SK-MEL-5 (cell line): ENCODE measurements at regions not wholly inside any gene's neighbourhood (a gene's known extent, or its start where the extent isn't known, plus 50 kb on each side); places are given as distances from the start of the nearest gene placed in this dataset.
"Not testable (repeated sequence)": the region's sequence is repeated elsewhere in the genome, so short reads cannot be mapped to it uniquely, and the experiment has no call there.

Experiments
- DNase-seq: peaks from one replicate; pipeline ENCODE4 v3.0.0-alpha.2; 2016; ENCODE audit warnings: low read depth, low spot score
- in situ Hi-C: cut with HindIII; loops from 2 replicates; pipeline ENCODE4 v1.10.0; 2016; ENCODE audit warnings: low sequenced_read_pairs, high pct_unique_total_duplicates, low pct_unique_long_range_greater_than_20kb

- in situ Hi-C loops: no loop called here
- no peak for DNase-seq
Measured at GRCh38 chr6:140370441-140370840, 996.0 kb upstream of the CITED2 start.

GRCh38 chr6:140366991-140367390 lies 992.5 kb upstream of the CITED2 start:
- no peak for DNase-seq

GRCh38 chr6:140364916-140365315 lies 990.5 kb upstream of the CITED2 start:
- in situ Hi-C loops: no loop called here
- DNase-seq: no peak

More at GRCh38 chr6:140366991-140367390, 992.5 kb upstream of the CITED2 start:
- in situ Hi-C loops: no loop called here

- no peak for DNase-seq
- in situ Hi-C loops: no loop called here
Measured at GRCh38 chr6:140360651-140361050, 986.2 kb upstream of the CITED2 start.

- in situ Hi-C loops: no loop called here
- no peak for DNase-seq
Measured at GRCh38 chr6:140355476-140355875, 981.0 kb upstream of the CITED2 start.

GRCh38 chr6:140354296-140354695 lies 979.8 kb upstream of the CITED2 start:
- no peak for DNase-seq
- in situ Hi-C loops: no loop called here

- DNase-seq: no peak
- in situ Hi-C loops: no loop called here
Measured at GRCh38 chr6:140353536-140353935, 979.1 kb upstream of the CITED2 start.

GRCh38 chr6:140346428-140346827 lies 972.0 kb upstream of the CITED2 start:
- no peak for DNase-seq
- in situ Hi-C loops: no loop called here

- no peak for DNase-seq
- in situ Hi-C loops: no loop called here
Measured at GRCh38 chr6:140345935-140346334, 971.5 kb upstream of the CITED2 start.

- in situ Hi-C loops: no loop called here
Measured at GRCh38 chr6:140344142-140344913, 969.9 kb upstream of the CITED2 start.

GRCh38 chr6:140343128-140343527 lies 968.7 kb upstream of the CITED2 start:
- in situ Hi-C loops: no loop called here
- no peak for DNase-seq

More at GRCh38 chr6:140344142-140344913, 969.9 kb upstream of the CITED2 start:
- no peak for DNase-seq

- no peak for DNase-seq
- in situ Hi-C loops: no loop called here
Measured at GRCh38 chr6:140341272-140341671, 966.8 kb upstream of the CITED2 start.

GRCh38 chr6:140340795-140341194 lies 966.3 kb upstream of the CITED2 start:
- no peak for DNase-seq

GRCh38 chr6:140339084-140339483 lies 964.6 kb upstream of the CITED2 start:
- DNase-seq, in situ Hi-C loops: not testable (repeated sequence)

More at GRCh38 chr6:140340795-140341194, 966.3 kb upstream of the CITED2 start:
- in situ Hi-C loops: no loop called here

- peak; percentile 4 for DNase-seq
- in situ Hi-C loops: no loop called here
Measured at GRCh38 chr6:140321891-140322290, 947.4 kb upstream of the CITED2 start.

GRCh38 chr6:140320081-140321080 lies 945.9 kb upstream of the CITED2 start:
- no peak for DNase-seq
- in situ Hi-C loops: no loop called here

- peak; percentile 4 for DNase-seq
- in situ Hi-C loops: no loop called here
Measured at GRCh38 chr6:140319209-140319608, 944.8 kb upstream of the CITED2 start.

GRCh38 chr6:140318408-140318807 lies 944.0 kb upstream of the CITED2 start:
- in situ Hi-C loops: no loop called here
- no peak for DNase-seq
